ENCODE measurements at regions not wholly inside any gene's neighbourhood (a gene's known extent, or its start where the extent isn't known, plus 50 kb on each side); places are given as distances from the start of the nearest gene placed in this dataset.

DNA sequence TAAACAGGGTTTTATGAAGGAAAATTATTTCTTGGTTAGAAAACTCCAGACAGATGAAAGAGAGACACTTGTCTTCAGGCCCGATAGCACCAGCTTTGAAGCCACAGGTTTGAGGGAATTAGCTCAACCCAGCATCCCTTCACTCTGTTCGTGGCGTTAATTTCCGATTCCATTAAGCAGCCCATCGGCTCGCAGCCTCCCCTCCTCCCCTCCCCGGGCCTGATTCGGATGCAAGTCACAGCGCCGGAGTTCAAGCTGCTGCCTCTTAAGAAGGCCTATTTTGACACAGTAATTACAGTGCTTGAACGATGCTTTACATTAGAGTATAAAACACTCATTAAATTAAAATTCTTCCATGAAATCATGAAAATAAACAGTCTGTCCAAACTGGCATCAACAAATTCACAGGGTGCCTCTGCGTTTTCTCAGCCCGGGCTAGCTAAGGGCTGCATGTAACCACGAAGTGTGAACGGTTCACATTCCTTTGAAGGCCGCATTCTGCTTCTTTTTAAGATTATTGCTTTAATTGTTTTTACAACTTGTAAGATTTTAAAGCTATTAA lies 145.8 kb downstream of the DICER1 start:
- Mint-ChIP-seq H3K27me3 (ENCODE audit: low read depth) (peaks cover 7% of the 10 kb centered on the region), H3K9me3 (no peaks in the 10 kb centered on the region), H3K27ac (no peak overlapping the region), H3K4me1 (ENCODE audit: low read depth) (no peaks in the 10 kb centered on the region), H3K4me3 (ENCODE audit: low read depth) (no peak overlapping the region), H3K36me3 (ENCODE audit: low read depth) (no peaks in the 10 kb centered on the region)
- no peak for DNase-seq (ENCODE audit: low spot score)
- intact Hi-C loops (cut with micrococcal nuclease), result no loop called here

DNA sequence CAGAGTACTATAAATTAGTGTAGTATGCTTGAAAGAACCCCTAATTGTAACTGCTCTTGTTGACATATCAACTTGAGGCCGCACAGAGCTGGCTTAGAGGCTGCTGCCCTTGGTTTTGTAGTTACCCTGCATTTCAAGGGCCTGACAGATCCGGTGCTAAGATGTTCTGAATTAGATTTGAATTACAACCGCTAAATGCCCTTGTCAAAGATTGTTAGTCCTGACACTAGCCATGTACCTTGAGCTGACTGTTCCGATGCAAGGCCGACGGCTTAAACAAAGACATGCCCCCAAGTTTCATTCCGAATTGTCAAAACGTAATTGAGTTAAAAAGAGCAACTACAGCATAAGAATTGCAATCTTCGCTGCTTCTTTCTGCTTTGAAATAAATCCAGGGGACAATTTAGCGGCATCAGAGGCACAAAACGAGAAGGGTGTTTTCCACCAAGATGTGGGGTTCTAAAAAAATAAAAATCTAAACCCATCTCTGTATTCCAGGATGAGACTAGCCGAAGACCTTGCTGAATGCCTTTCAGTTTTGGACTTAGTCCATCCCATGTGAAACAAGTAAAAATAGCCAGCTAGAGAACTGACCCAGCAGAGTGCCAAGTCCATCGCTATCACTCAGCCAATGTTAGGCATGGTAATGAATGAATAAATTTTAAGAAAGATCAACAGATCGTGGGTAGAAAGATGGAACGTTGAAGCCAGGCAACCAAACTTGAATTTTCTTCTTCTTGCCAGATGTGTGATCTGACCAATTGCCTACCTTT lies 148.7 kb downstream of the DICER1 start:
- DNase-seq (ENCODE audit: low spot score), result no peak
- H3K4me1 Mint-ChIP-seq (ENCODE audit: low read depth), result no peaks in the 10 kb centered on the region
- no peaks in the 10 kb centered on the region for H3K36me3 Mint-ChIP-seq (ENCODE audit: low read depth)
- H3K27ac Mint-ChIP-seq, result no peak overlapping the region
- H3K9me3 Mint-ChIP-seq, result no peaks in the 10 kb centered on the region
- no peak overlapping the region for H3K4me3 Mint-ChIP-seq (ENCODE audit: low read depth)
- intact Hi-C loops (cut with micrococcal nuclease), result no loop called here
- peaks cover 7% of the 10 kb centered on the region for H3K27me3 Mint-ChIP-seq (ENCODE audit: low read depth)

DNA sequence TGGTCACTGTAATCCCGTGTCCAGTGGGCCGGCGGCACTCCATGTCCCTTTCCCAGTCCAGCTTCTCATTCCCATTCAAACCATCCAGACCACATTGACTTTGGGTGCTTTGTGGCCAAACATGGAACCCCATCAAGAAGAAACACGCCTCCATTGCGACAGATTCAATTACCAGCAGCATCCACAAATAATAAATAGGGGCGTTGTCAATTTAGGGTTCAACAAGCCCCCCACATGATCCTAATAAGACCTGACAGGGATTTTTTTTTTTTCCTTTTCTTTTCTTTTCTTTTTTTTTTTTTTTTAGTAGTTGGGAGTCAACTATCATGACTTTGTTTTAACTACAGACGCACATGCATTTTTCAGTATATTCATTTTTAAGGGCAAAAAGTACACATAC lies 149.4 kb downstream of the DICER1 start:
- Mint-ChIP-seq H3K27ac (no peak overlapping the region), H3K9me3 (no peaks in the 10 kb centered on the region)
- no peak for DNase-seq (ENCODE audit: low spot score)

DNA sequence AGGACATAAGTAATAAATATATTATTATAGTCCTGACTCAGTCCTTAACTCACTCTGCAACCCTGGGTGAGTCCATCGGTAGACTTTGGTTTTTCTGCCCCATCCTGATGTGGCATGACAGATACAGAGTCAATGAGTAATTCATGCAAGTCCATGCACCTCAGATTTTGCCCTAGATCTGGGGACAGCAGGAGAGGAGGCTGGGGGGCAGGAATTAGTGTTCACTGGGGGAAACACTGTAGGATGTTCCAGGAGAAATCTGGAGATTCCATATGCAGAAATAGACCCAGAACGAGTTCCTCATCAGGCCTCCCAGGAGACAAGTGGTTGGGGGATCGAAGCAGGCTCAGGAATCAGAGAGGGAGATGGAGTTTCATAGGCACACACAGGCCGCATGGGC lies 150.8 kb downstream of the DICER1 start:
- Mint-ChIP-seq H3K27me3 (ENCODE audit: low read depth) (peaks cover 4% of the 10 kb centered on the region), H3K4me1 (ENCODE audit: low read depth) (no peaks in the 10 kb centered on the region), H3K9me3 (no peaks in the 10 kb centered on the region), H3K36me3 (ENCODE audit: low read depth) (no peaks in the 10 kb centered on the region), H3K4me3 (ENCODE audit: low read depth) (no peak overlapping the region), H3K27ac (no peak overlapping the region)
- intact Hi-C loops (cut with micrococcal nuclease), result no loop called here
- no peak for DNase-seq (ENCODE audit: low spot score)

More for the DNA sequence above, 149.4 kb downstream of the DICER1 start:
- Mint-ChIP-seq H3K36me3 (ENCODE audit: low read depth) (no peaks in the 10 kb centered on the region), H3K4me3 (ENCODE audit: low read depth) (no peak overlapping the region), H3K4me1 (ENCODE audit: low read depth) (no peaks in the 10 kb centered on the region), H3K27me3 (ENCODE audit: low read depth) (peaks cover 5% of the 10 kb centered on the region)
- intact Hi-C loops (cut with micrococcal nuclease), result no loop called here

GRCh38 chr14:95006051-95006450 lies 151.3 kb downstream of the DICER1 start:
- no peak for DNase-seq (ENCODE audit: low spot score)
- H3K27me3 Mint-ChIP-seq (ENCODE audit: low read depth), result peaks cover 6% of the 10 kb centered on the region
- no peaks in the 10 kb centered on the region for H3K9me3 Mint-ChIP-seq
- H3K27ac Mint-ChIP-seq, result no peak overlapping the region
- no peaks in the 10 kb centered on the region for H3K4me1 Mint-ChIP-seq (ENCODE audit: low read depth)
- intact Hi-C loops (cut with micrococcal nuclease), result no loop called here
- H3K36me3 Mint-ChIP-seq (ENCODE audit: low read depth), result no peaks in the 10 kb centered on the region
- no peak overlapping the region for H3K4me3 Mint-ChIP-seq (ENCODE audit: low read depth)

- Mint-ChIP-seq H3K4me1 (ENCODE audit: low read depth) (no peaks in the 10 kb centered on the region), H3K27me3 (ENCODE audit: low read depth) (peaks cover 12% of the 10 kb centered on the region), H3K9me3 (no peaks in the 10 kb centered on the region), H3K36me3 (ENCODE audit: low read depth) (no peaks in the 10 kb centered on the region), H3K4me3 (ENCODE audit: low read depth) (no peak overlapping the region), H3K27ac (no peak overlapping the region)
- intact Hi-C loops (cut with micrococcal nuclease), result no loop called here
- DNase-seq (ENCODE audit: low spot score), result no peak
These were observed 154.0 kb downstream of the DICER1 start for GRCh38 chr14:95003099-95003960.

DNA sequence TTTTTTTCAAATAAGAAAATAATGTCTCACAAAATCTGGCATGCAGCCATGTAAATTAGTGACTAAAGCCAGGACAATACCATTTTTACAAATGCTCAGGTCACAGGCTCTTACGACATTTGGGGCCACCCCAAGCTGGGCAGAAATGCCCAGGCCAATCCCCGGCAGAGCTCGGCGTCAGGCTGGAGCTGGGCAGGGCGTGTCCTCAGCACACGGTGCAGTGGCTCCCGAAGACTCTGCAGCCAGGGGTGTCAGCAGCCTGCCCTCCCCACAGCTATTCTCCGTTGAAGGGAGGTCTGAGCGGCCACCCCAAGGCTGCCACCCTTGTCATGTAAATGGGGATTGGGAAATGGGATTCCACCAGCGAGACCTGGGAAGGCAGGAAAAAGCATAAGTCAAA lies 158.6 kb downstream of the DICER1 start:
- H3K27ac Mint-ChIP-seq, result no peak overlapping the region
- intact Hi-C loops (cut with micrococcal nuclease), result no loop called here
- H3K4me3 Mint-ChIP-seq (ENCODE audit: low read depth), result no peak overlapping the region
- peaks cover 12% of the 10 kb centered on the region for H3K27me3 Mint-ChIP-seq (ENCODE audit: low read depth)
- H3K4me1 Mint-ChIP-seq (ENCODE audit: low read depth), result no peaks in the 10 kb centered on the region
- no peak for DNase-seq (ENCODE audit: low spot score)
- no peaks in the 10 kb centered on the region for H3K9me3 Mint-ChIP-seq
- no peaks in the 10 kb centered on the region for H3K36me3 Mint-ChIP-seq (ENCODE audit: low read depth)

- H3K27me3 Mint-ChIP-seq (ENCODE audit: low read depth), result peaks cover 12% of the 10 kb centered on the region
- no peak overlapping the region for H3K4me3 Mint-ChIP-seq (ENCODE audit: low read depth)
- H3K4me1 Mint-ChIP-seq (ENCODE audit: low read depth), result no peaks in the 10 kb centered on the region
- intact Hi-C loops (cut with micrococcal nuclease), result no loop called here
- no peaks in the 10 kb centered on the region for H3K9me3 Mint-ChIP-seq
- H3K36me3 Mint-ChIP-seq (ENCODE audit: low read depth), result no peaks in the 10 kb centered on the region
- no peak for DNase-seq (ENCODE audit: low spot score)
- no peak overlapping the region for H3K27ac Mint-ChIP-seq
These were observed 159.2 kb downstream of the DICER1 start for GRCh38 chr14:94998110-94998509.

- no peak overlapping the region for H3K27ac Mint-ChIP-seq
- no peaks in the 10 kb centered on the region for H3K9me3 Mint-ChIP-seq
- DNase-seq (ENCODE audit: low spot score), result no peak
- H3K4me1 Mint-ChIP-seq (ENCODE audit: low read depth), result no peaks in the 10 kb centered on the region
- intact Hi-C loops (cut with micrococcal nuclease), result no loop called here
- peaks cover 8% of the 10 kb centered on the region for H3K27me3 Mint-ChIP-seq (ENCODE audit: low read depth)
- no peaks in the 10 kb centered on the region for H3K36me3 Mint-ChIP-seq (ENCODE audit: low read depth)
- H3K4me3 Mint-ChIP-seq (ENCODE audit: low read depth), result no peak overlapping the region
These were observed 161.8 kb downstream of the DICER1 start for GRCh38 chr14:94995551-94995950.

DNA sequence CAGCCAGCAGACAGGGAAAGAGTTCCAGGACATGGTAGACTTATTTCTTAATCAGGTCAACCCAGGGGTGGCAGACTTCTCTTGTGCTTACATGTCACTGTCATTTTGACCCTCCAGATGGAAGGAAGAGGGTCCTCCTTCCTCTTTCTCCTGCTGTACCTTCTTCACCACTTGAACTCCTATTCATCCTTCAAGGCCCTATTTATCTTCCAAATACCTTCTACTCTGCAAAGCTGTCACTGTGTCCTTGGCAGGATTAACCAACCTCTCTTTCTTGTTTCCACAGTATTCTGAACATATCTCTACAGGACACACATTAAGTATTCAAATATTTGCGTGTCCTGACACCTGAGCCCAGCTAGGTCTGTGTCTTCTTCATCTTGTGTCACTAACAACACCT lies 163.1 kb downstream of the DICER1 start:
- H3K27ac Mint-ChIP-seq, result no peak overlapping the region
- H3K36me3 Mint-ChIP-seq (ENCODE audit: low read depth), result no peaks in the 10 kb centered on the region
- DNase-seq (ENCODE audit: low spot score), result no peak
- H3K4me3 Mint-ChIP-seq (ENCODE audit: low read depth), result no peak overlapping the region
- H3K27me3 Mint-ChIP-seq (ENCODE audit: low read depth), result peaks cover 6% of the 10 kb centered on the region
- intact Hi-C loops (cut with micrococcal nuclease), result no loop called here
- no peaks in the 10 kb centered on the region for H3K9me3 Mint-ChIP-seq
- H3K4me1 Mint-ChIP-seq (ENCODE audit: low read depth), result no peaks in the 10 kb centered on the region

DNA sequence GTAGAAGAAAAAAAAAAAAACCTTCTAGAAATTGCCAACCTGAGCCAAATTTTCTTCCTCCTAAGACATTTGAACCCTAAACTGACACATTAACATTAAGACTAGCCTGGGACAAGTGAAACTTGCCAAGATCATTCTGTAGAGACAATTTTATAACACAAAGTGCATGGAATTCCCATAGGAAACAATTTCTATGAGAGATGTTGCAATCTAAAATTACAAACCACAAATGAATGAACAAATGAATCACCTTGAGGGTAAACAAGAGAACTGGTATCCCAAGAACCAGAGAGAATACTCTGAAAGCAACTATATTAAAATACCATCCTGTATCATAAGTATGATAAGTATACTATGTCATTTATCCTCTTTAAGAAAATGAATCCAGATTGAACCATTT lies 165.3 kb downstream of the DICER1 start:
- intact Hi-C loops (cut with micrococcal nuclease), result no loop called here
- Mint-ChIP-seq H3K36me3 (ENCODE audit: low read depth) (no peaks in the 10 kb centered on the region), H3K4me1 (ENCODE audit: low read depth) (no peaks in the 10 kb centered on the region), H3K4me3 (ENCODE audit: low read depth) (no peak overlapping the region), H3K27ac (no peak overlapping the region), H3K27me3 (ENCODE audit: low read depth) (no peaks in the 10 kb centered on the region), H3K9me3 (peaks cover 5% of the 10 kb centered on the region)
- DNase-seq (ENCODE audit: low spot score), result no peak

DNA sequence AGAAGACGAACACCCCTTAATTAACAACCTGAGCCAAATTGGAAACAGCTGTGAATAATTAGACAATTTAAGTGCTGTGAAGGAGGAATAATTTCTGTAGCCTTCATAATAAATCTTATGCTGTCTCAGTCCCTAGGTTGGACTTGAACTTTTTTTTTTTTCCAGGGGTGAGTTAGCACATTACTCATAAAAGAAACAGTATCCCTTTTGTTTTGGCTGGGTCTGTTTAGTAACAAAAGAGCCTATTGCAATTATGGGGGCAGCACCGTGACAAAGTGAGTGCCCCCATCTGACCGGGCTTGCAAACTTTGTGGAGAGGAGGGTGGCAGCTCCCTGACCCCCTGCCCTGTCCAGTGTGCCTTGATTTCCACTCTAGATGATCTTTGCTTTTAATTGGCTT lies 167.4 kb downstream of the DICER1 start:
- no peak overlapping the region for H3K4me3 Mint-ChIP-seq (ENCODE audit: low read depth)
- H3K36me3 Mint-ChIP-seq (ENCODE audit: low read depth), result no peaks in the 10 kb centered on the region
- peaks cover 2% of the 10 kb centered on the region for H3K27me3 Mint-ChIP-seq (ENCODE audit: low read depth)
- no peaks in the 10 kb centered on the region for H3K4me1 Mint-ChIP-seq (ENCODE audit: low read depth)
- DNase-seq (ENCODE audit: low spot score), result no peak
- peaks cover 5% of the 10 kb centered on the region for H3K9me3 Mint-ChIP-seq
- intact Hi-C loops (cut with micrococcal nuclease), result no loop called here
- no peak overlapping the region for H3K27ac Mint-ChIP-seq

DNA sequence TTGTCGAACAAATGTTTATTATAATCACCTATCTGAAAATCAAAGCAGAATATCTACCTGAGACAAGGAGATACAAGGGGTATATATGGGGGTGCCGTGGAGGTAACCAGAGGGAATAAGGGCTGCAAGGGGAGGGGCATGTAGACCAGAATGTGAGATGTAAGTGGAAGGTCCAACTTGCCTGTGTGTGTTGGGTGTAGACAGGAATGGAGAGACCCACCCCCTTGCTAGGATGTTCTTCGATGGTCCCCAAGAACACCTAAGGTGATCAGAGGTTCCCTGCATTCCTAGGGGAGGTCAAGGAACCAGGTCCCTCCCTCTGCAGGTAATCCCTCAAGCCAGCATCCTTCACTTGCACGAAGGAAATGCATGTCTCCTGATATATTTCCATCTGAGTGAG lies 167.9 kb downstream of the DICER1 start:
- Mint-ChIP-seq H3K36me3 (ENCODE audit: low read depth) (no peaks in the 10 kb centered on the region), H3K27me3 (ENCODE audit: low read depth) (peaks cover 2% of the 10 kb centered on the region), H3K4me1 (ENCODE audit: low read depth) (no peaks in the 10 kb centered on the region), H3K27ac (no peak overlapping the region), H3K9me3 (peaks cover 5% of the 10 kb centered on the region), H3K4me3 (ENCODE audit: low read depth) (no peak overlapping the region)
- intact Hi-C loops (cut with micrococcal nuclease), result no loop called here
- DNase-seq (ENCODE audit: low spot score), result no peak
